GM19025 (cell line): ENCODE measurements at regions not wholly inside any gene's neighbourhood (a gene's known extent, or its start where the extent isn't known, plus 50 kb on each side); places are given as distances from the start of the nearest gene placed in this dataset.

Experiments
- ATAC-seq: cut with Tn5 transposase; IDR thresholded peaks from one replicate; pipeline ENCODE4 v1.9.1; 2021; ENCODE audit warnings: mild to moderate bottlenecking, low read depth, moderate library complexity; ENCODE audit not compliant: unreplicated experiment

DNA sequence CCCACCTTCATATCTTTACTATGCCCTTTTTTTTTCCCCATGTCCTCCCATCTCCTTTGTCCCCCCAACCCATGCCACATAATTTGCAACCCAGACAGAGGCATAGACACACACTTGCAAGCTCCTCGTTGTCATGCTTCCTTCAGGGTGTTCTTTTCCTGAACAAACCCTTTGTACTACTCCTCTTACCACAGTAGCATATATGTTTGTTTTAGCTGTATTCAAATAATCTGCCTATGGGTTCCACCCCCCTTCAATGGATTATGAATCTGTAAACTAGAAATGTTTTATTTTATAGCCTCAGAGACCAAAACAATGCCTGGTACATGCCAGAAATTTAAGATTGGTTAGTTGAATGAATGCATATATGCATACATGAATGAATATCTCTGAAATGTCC is 307.1 kb upstream of the E2F7 start:
- ATAC-seq, result no peak

DNA sequence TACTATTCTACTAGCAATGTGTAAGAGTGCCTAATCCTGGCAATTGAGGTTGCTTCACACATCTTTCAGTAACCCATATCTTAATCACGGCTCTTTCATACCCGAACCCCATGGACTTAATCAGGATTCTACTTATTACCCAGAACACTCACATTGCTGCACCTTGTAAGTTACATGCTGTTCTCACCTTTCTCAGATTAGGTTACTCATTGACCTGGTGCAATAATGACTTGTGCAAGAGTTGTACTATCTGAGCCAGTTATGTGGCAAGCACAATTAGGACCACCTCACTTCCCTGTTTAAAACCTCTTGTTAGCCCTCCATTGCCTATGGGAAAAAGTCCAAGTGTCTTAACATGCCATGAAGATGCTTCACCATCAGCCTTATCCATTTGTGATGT is 306.7 kb upstream of the E2F7 start:
- no peak for ATAC-seq

DNA sequence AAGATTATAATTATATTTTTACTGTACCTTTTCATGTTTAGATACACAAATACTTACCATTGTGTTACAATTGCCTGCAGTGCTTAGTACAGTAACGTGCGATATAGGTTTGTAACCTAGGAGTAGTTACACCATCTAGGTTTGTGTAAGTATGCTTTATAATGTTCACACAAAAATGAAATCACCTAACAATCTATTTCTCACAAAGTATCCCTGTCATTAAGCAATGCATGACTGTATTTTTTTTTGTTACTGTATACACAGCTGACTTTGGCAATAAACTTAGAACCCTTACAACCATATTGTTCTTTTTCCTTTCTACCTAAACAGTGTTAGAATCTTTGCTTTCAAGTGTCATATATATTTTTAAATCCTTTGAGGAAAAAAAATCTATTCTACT is 303.0 kb upstream of the E2F7 start:
- no peak for ATAC-seq

DNA sequence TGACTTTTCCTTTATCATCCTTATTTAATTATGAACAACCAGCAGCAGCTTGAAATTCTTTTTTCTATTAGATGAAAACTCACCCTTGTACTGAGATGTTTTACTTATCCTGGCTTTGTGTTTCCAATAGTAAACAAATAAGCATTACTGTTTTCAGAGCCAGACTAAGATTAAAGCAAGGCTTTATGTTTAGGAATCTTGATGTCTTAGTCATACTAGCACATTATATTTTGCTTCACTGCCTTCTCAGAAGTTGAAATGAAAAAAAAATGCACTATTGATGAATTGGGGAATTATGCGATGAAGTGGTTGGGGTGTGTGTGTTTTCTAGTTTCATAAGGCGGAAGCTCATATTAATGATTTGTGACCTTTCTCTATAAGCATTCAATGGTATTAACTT is 301.2 kb upstream of the E2F7 start:
- ATAC-seq, result no peak

DNA sequence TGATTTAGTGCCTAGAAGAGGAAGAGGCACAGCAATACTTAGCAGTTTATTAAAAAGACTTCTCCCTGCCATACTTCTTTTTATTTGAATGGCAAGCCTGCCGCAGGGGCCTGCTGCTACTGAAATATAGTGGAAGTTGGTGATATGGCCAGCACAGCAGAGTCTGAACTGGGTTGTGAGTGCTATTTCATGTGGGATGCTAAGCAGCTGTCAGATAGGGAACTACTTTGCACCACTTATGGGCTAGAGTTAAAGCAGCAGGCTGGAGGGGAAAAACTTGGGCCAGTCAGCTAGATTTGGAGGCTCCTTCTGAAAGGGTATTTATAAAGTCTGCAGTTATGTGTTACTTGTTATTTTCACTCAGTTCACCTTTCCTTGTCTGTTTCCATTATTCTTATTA is 299.0 kb upstream of the E2F7 start:
- ATAC-seq, result no peak

DNA sequence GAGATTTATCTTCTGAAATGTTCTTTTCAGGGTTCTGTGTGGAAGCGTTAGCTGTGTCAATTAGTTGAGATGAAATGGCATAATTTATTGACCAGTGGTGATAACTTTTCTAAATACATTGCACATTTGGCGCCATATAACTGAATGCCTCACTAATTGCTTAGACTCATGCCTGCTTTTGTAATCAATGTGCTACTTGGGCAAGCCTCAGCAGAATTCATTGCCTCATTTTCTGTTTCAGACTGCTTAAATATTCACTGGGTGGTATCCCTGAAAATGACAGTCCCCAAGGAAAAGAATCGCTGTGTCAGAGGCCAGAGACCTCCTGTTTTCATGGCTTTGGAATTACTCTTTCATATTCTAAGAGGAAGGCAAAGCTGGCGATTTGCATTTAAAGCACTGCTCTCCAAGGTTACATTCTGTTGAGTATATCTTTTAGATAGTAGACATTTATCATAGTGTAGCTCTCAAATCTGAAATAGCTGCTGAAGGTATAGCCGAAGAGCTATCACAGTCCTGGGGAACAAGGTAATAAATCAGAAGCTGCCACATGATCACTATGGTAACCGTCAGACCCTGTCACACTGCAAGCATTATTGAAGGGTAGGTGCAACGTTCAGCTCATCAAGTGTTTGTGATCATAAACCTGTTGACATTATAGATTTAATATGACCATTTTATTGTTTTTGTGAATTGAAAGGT is 297.3 kb upstream of the E2F7 start:
- no peak for ATAC-seq

DNA sequence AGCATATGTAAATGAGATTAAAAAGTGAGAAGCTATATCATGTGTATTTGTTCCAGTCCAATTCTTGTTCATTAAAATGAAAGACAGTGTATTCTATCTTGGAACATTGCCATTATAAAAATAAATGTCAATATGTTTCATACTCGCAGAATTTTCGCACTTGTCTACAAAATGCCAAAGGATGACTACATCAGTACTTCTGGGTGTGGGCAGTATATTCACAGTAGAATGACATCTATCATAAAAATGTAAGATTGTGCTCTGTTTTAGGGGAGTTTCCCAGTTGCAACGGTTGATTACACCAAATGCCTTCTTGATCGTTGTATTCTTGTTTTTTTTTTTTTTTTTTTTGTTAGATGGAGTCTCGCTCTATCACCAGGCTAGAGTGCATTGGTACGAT is 292.3 kb upstream of the E2F7 start:
- no peak for ATAC-seq

DNA sequence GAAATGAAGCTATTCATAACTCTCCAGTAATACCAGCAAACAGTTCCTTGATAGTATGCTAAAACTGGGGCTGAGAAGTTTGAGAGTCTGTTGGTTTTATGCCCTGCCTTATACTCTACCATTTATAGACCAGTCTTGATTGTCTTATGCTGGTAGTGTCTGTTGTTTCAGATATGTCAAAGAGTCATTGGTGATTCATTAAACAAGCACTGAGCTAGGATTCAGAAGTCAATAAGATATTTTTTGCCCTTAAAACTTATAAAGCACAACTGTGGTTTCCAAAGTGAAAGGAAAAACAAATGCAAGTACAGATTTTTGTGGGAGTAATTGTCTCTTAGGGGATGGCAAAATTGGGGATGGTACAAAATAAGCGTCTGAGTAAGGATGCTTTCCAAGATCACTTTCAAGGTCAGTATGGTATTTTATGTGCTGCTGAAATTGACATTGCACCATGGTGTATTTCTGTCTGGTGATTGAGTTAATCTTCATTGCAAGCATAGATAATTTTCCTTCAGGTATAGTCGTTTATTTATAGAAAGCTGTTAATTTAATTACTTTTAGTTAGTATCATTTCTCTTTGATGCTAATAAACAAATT is 289.5 kb upstream of the E2F7 start:
- no peak for ATAC-seq

DNA sequence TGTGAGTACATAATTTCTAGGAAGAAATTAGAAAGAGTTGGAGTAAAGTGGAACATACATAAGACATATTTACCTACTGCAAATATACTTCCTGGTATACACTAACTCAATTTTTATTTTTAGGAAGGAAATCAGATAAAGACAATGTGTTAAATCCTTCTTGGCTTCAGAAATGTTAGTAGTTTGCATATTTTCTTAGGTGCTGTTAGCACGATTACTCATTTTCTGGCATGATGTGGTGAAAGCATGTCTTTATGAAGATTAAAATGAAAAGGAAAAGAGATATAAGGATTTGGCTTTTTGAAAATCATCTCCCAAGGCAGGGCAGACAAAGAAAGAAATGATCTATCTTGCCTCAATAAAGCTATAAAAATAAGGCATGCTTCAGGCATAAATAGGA is 287.6 kb upstream of the E2F7 start:
- ATAC-seq, result no peak

DNA sequence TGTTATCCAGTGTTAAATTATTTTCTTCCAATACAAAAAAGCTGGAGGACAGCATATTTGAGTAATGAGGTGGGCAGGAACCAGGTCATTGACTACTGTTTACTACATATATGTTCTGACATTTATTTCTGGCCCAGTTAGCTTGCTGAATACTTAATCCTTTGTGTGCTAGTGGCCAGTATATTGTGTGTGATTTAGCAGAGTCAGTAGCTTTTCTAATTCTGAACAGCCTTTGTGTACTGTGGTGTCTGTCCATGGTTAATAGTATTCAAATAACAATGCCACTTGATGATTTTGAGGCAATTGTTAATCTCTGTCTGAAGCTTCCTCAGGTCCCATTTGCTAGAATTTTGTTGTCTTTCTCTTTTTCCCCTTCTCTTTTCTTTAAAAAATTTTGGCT is 286.5 kb upstream of the E2F7 start:
- no peak for ATAC-seq

DNA sequence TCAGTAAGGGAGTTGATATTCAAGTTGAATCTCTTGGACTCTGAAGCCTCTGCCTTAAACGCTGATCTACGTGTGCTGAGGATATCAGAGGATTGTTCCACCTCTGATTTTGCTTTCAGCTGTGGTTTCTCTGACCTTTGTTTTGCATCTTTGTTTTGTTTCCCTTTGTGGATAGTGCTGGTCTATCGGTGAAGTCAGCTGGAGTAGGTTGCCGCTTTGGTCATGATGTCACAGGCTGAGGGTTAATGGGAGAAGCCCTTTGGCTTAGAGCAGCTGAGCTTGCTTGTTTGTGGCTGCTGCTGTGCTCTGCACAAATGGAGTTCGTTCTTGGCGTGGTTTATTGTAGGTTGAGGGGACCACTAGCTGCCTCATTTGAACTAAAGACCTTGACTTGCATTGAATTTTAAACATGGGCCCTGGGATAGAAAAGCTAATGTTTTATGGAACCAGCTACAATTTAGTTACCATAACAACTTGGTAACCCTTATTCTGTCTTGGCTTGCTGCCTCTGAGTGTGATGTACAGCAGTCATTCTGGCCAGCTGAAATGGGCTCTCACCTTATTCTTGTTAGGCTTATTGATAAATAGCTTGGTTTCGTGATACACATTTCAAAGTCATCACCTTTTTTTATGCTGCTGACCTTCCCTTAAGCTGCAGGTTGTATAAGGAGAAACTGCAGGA is 284.5 kb upstream of the E2F7 start:
- ATAC-seq, result no peak

DNA sequence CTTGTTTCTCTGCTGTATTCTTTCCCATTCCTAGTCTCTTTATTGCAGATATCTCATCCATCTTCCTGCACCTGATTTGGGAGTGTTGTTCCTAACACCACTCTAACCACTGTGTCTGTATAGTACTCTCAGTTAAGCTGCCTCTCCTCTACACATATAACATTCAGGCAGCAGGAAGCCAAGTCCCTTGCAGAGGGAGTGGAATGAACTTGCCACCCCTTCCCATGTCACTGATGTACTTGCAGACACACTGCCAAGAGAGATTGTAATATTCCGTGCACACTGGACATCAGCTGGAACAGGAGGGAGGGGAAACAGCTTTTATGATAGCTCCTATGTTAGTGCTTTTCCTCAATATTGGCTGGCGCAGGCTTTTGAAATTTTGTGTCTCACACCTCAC is 281.6 kb upstream of the E2F7 start:
- no peak for ATAC-seq

DNA sequence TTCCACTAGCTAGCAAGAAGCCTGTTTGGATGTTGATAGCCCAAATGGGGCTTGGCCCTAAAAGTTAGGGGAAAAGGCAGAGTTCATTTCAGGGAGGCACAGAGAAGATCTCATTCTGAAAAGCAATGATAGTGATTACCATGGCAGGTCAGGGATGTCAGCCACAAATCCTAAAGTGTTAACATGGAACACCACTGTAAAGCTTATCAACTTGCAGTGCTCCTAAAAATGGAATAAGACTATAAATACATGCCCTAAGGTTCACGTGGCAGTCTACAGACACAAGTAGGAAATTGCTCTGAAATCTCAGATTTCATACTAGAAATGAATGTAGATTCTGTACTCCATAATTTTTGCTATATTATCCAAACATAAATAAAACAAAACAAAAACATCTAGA is 280.0 kb upstream of the E2F7 start:
- no peak for ATAC-seq

DNA sequence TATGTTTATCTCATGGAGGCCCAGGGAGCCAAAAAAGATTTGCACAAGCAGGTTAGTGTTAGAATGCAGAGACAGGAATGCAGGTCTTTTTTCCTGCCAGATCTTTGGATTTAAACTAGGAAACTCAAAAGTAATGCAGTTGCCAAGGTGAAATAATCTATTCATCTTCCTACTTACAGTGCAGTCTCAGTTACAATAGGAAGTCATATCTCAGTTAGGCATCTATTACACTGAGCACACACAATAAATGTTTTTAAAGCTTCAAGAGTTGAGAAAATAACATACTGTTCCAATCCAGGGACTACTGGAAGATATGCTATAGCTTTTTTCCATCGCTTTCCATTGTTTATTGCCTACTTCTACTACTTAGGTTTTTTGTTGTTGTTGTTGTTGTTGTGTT is 279.3 kb upstream of the E2F7 start:
- ATAC-seq, result no peak

DNA sequence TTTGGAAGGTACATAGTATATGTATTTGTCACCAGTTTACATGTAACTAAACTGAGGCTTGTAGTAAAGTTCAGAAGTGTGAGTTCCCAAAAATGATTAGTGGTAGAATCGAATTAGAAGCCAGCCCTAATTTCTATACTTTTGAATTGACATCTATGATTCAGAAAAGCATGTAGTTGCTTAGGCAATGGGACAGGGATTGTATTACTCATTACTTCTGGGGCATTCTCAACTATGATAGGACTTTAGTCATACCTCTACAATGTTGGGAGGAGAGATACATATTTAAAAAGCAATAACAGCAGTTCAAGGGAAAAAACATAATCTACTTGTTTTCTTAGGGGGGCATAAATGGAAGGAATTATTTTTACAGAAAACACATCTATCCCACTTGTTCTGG is 277.9 kb upstream of the E2F7 start:
- ATAC-seq, result no peak

DNA sequence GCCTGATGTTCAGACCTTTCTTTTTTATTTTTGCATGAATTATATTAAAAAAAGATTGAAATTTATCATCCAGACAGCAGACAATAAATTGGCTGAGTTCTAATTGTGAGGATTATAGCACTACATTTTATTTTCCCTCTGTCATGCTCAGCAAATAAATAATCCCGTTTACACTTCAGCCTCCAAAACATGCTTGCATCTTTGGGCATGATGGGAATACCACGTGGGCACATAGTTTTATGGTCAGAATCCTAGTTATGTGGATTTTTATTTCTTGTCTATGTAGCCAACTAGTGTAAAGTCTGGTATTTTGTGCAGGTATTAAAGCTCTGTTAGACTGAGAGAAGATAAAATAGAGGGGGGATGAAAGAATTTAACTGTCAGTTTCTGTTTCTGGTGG is 276.9 kb upstream of the E2F7 start:
- ATAC-seq, result no peak

DNA sequence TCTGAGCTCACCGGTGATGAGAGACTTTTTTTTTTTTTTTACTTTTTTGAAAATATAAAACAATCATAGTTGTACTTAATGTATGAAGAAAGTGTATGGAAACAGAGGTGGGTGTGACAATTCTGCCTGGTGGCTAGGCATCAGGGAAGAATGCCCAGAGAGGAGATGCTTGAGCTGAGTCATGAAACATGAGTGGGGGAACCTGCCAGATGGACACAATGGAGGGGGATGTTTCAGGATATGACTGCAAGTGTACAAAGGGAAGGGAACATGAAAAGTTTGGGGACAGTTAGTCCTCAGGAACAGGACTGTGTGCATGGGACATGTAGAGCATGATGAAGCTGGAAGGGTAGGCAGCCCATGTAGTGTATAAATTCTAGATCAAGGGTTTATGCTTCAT is 274.2 kb upstream of the E2F7 start:
- ATAC-seq, result no peak

DNA sequence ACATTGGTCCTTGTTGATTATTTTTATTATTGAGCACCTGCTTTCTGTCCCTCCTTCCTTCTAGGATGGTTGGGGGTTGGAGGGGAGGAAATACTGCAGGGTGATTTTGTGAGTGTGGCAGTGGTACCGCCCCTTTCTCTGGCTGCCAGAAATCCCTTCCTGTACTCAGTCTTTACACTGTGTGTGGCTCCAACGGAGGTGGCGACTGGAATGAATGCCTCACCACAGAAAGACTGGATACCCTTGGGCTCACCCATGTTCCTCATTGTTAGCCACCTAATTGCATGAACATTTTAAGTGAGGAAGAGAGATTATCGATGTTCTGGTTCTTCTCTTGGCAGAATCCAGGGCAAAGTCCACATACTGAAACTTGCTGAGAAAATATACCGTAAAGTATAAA is 272.0 kb upstream of the E2F7 start:
- no peak for ATAC-seq

DNA sequence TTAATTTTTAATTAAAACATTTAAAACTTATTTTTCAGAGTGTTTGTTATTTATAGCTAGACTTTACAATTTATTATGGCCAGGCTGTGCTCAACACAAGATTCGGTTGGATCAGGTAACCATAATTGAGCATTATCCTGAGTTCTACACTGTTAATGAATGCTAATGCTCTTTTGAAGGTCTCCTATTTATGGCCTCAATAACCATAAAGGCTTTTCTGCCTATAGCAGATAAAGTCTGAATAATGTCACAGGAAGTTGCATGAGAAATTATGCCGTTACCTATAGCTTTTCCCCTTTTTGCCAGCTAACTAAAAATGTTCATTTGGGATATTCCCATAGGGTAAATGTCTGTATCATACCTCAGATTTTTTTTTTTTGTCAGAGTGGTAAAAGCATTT is 269.4 kb upstream of the E2F7 start:
- no peak for ATAC-seq

DNA sequence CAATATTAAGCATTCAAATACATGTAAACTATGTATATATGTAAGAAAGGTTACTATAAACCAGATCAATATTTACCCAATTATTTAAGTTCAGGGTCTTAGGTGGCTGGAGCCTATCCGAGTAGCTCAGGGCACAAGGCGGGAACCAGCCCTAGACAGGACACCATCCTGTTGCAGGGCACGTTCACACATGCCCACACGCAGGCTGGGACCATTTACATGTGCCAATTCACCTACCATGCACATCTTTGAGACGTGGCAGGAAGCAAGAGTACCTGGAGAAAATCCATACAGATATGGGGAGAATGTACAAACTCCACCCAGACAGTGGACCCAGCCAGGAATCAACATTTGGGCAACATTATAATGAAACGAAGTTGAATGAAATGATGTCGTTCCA is 263.0 kb upstream of the E2F7 start:
- ATAC-seq, result no peak

DNA sequence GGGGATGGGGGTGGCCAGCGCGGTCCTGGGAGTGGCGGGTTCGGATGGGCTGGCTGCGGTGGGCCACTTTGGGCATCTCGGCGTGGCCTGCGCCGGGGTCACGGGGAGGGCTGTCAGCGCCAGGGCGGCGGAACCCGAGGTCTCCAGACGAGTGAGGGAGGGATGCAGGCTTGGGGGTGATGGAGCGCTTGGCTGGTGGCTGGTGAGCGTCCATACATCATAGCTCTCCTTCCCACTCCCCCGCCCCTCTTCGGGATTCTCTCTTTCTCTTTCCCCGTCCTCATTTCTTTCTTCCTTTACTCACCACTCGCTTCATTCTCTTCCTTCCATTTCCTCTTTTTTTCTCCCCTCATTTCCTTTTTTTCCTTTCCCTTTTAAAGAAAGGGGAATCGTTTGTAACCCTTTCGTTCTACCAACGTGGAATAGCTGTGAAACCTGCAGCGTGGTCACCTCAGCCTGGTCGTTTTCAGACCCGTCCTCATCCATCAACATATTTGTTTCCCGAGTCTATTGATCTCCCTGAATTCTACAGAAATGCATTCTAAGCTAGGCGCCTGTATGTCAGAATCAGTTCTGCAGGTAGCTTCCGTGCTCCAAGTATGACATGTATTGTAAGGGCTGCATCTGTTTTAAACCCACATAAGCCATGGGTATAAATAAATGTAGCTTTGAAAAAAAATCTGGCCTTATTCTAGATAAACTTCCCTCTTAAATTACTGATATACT is 260.3 kb upstream of the E2F7 start:
- no peak for ATAC-seq
